Esophagus squamous epithelium (tissue), 4 donors: ENCODE measurements at regions not wholly inside any gene's neighbourhood (a gene's known extent, or its start where the extent isn't known, plus 50 kb on each side); places are given as distances from the start of the nearest gene placed in this dataset.

Experiments used
- POLR2A ChIP-seq, 4 donors: fragments of 450-650 bp; IDR thresholded peaks; one replicate each; pipeline ENCODE4 v1.6.1; 2017; ENCODE audit warnings: antibody characterized with exemption in 4 of 4, mild to moderate bottlenecking in 4 of 4, moderate library complexity in 3 of 4
- TF ChIP-seq, protein P1 (sequence below), 6 experiments: fragments of 450-650 bp in 4 of 6; fragments of 200-600 bp in 2 of 6; sonication (generic) in 2 of 6; IDR thresholded peaks; one replicate each; pipeline ENCODE4 v1.5.1; 2016 to 2019; ENCODE audit warnings: antibody characterized with exemption in 6 of 6, mild to moderate bottlenecking in 4 of 6, moderate library complexity in 4 of 6

DNA sequence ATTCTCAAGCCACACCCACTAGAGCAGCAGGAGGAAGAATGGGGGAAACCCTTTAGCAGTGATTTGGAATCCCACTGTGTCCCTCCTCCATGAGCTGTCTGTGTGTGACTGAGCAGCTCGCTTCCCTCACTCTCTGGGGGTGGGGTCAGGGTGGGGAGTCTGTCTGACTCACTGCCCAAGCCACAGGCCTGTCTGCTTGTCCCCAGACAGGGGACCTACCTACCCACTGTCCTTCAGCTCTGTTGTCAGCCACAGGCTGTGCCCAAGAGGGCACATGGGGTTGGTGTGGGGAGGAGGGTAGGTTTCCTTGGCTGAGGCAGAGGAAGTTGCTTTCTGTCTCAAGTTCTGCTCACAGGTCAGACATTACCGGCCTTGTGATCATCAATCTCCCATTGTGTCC lies 127.0 kb downstream of the MAFB start:
- TF ChIP-seq, protein P1, sequence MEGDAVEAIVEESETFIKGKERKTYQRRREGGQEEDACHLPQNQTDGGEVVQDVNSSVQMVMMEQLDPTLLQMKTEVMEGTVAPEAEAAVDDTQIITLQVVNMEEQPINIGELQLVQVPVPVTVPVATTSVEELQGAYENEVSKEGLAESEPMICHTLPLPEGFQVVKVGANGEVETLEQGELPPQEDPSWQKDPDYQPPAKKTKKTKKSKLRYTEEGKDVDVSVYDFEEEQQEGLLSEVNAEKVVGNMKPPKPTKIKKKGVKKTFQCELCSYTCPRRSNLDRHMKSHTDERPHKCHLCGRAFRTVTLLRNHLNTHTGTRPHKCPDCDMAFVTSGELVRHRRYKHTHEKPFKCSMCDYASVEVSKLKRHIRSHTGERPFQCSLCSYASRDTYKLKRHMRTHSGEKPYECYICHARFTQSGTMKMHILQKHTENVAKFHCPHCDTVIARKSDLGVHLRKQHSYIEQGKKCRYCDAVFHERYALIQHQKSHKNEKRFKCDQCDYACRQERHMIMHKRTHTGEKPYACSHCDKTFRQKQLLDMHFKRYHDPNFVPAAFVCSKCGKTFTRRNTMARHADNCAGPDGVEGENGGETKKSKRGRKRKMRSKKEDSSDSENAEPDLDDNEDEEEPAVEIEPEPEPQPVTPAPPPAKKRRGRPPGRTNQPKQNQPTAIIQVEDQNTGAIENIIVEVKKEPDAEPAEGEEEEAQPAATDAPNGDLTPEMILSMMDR (IDR thresholded peaks at IDR 0.05), result no peak
- no peak for TF ChIP-seq POLR2A (IDR thresholded peaks at IDR 0.05)
